Right lobe of liver (tissue), 4 donors: ENCODE measurements at regions not wholly inside any gene's neighbourhood (a gene's known extent, or its start where the extent isn't known, plus 50 kb on each side); places are given as distances from the start of the nearest gene placed in this dataset.

Source experiments
- POLR2A ChIP-seq: fragments of 450-650 bp; IDR thresholded peaks from one replicate; pipeline ENCODE4 v1.6.1; 2017; ENCODE audit warnings: antibody characterized with exemption, mild to moderate bottlenecking
- TF ChIP-seq, protein P1 (sequence below), 4 donors: fragments of 200-600 bp in 3 of 4; fragments of 450-650 bp in 1 of 4; IDR thresholded peaks; one replicate each; pipeline versions ENCODE4 v1.5.1 to v1.8.0; 2016 to 2022; ENCODE audit warnings: antibody characterized with exemption in 4 of 4, mild to moderate bottlenecking in 2 of 4
- donor health status: DM: no; HTN: no; CAD: no.
- donor health status: DM: no; HTN: no; CAD: no.
- donor health status: DM: no; HTN: yes; CAD: no.

DNA sequence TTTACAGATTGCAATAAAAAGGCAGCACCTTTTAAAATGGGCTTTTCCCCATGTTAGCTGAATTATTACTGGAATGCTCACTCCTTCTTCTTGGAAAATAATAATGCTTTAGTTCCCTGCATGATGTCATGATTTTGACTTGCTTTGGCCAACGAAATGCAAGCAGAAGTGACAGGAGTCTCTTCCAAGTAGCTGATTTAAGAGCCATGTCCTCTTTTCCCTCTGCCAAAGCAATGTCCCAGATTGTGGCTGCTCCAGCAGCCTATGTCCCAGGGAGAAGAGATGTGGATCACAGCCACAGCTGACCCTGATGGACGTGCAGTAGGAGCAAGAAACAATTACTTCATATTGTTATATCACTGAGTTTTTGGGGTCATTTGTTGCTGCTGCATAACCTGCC is 246.6 kb downstream of the HAPSTR1 start:
- TF ChIP-seq, protein P1, sequence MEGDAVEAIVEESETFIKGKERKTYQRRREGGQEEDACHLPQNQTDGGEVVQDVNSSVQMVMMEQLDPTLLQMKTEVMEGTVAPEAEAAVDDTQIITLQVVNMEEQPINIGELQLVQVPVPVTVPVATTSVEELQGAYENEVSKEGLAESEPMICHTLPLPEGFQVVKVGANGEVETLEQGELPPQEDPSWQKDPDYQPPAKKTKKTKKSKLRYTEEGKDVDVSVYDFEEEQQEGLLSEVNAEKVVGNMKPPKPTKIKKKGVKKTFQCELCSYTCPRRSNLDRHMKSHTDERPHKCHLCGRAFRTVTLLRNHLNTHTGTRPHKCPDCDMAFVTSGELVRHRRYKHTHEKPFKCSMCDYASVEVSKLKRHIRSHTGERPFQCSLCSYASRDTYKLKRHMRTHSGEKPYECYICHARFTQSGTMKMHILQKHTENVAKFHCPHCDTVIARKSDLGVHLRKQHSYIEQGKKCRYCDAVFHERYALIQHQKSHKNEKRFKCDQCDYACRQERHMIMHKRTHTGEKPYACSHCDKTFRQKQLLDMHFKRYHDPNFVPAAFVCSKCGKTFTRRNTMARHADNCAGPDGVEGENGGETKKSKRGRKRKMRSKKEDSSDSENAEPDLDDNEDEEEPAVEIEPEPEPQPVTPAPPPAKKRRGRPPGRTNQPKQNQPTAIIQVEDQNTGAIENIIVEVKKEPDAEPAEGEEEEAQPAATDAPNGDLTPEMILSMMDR (IDR thresholded peaks at IDR 0.05) = no peak
- no peak for TF ChIP-seq POLR2A
